ENCODE measurements at regions not wholly inside any gene's neighbourhood (a gene's known extent, or its start where the extent isn't known, plus 50 kb on each side); places are given as distances from the start of the nearest gene placed in this dataset.

DNA sequence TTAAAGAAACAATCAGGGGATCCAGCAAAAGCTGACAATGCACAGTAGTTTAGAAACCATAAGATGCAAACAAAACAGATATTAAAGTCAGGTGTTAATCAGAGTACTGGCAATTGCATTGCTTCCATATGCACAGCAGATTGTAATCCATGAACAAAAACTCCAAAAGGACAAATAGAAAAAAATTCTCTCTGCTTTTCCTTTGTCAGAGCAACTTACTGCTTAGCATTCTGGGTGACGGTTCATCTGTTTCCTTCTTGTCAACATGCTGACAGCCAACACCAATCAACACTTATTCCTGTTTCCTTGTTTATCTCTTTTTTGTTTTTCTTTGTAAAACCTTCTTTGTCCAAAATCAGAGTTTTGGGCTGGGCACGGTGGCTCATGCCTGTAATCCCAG lies 473.1 kb downstream of the XIRP2 start:
- TF ChIP-seq, protein P1, sequence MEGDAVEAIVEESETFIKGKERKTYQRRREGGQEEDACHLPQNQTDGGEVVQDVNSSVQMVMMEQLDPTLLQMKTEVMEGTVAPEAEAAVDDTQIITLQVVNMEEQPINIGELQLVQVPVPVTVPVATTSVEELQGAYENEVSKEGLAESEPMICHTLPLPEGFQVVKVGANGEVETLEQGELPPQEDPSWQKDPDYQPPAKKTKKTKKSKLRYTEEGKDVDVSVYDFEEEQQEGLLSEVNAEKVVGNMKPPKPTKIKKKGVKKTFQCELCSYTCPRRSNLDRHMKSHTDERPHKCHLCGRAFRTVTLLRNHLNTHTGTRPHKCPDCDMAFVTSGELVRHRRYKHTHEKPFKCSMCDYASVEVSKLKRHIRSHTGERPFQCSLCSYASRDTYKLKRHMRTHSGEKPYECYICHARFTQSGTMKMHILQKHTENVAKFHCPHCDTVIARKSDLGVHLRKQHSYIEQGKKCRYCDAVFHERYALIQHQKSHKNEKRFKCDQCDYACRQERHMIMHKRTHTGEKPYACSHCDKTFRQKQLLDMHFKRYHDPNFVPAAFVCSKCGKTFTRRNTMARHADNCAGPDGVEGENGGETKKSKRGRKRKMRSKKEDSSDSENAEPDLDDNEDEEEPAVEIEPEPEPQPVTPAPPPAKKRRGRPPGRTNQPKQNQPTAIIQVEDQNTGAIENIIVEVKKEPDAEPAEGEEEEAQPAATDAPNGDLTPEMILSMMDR (IDR thresholded peaks at IDR 0.05): no peak
- DNase-seq (no peak), ATAC-seq (no peak)
- no peaks in the 10 kb centered on the region for H3K9me3 ChIP-seq
- no peaks in the 10 kb centered on the region for H3K4me1 ChIP-seq
- no peak overlapping the region for H3K27ac ChIP-seq
- H3K4me3 ChIP-seq: no peak overlapping the region
- intact Hi-C loops (cut with DNase I): no loop called here
- H3K36me3 ChIP-seq: no peaks in the 10 kb centered on the region
- H3K27me3 ChIP-seq: no peaks in the 10 kb centered on the region

DNA sequence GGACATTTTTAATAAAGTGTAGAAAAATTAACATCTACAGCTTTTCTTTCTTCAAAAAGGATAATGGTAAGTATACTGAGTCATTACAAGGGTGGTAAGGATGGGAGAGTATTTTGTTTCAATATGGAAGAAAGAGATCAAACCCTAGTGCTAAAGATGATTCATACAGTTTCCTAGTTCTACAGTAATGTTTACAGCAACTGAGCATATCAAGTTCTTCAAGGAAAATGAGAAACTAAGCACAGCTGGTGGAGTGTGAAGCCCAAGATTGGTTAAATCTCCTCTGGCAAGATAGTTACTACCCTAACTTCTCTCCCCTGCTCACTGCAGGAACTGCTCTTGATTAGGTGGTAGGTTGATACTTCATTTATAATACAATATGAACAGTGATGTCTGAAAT lies 467.5 kb downstream of the XIRP2 start:
- H3K36me3 ChIP-seq: no peaks in the 10 kb centered on the region
- no peak overlapping the region for H3K4me3 ChIP-seq
- intact Hi-C loops (cut with DNase I): no loop called here
- no peak for DNase-seq
- ATAC-seq: no peak
- H3K27ac ChIP-seq: no peak overlapping the region
- no peaks in the 10 kb centered on the region for H3K27me3 ChIP-seq
- no peaks in the 10 kb centered on the region for H3K4me1 ChIP-seq
- H3K9me3 ChIP-seq: no peaks in the 10 kb centered on the region
- TF ChIP-seq, protein P1 (IDR thresholded peaks at IDR 0.05): no peak

DNA sequence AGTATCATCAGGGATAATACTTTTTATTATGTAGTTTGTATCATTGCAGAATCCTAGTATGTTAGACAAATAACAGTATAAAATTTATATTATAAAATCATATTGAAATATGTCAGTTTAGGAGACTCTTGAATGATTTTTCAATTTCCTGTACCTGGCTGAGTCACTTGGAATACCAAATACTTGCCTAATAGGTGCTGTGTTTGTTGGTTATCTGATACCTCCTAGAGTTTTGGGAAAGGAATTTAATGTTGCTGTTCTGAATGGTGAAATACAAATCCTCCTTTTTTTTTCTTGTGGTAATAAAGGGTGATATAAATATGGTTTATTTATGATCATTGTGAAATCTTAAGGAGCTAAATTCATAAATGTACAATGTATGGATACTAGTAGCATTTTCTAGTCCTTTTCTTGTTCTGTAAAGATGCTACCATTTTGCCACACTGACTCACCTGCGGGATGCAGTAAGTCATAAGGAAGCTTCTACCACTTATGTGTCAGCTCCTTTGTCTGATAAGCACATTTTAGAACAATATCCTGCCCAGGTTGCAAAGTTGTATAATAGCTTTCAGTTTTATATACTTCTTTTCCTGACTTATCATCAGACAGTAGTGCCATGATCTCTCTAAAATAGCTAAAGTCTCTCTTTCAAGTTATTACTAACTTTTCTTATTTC lies 465.5 kb downstream of the XIRP2 start:
- H3K4me3 ChIP-seq: no peak overlapping the region
- TF ChIP-seq, protein P1 (IDR thresholded peaks at IDR 0.05): no peak
- H3K36me3 ChIP-seq: no peaks in the 10 kb centered on the region
- intact Hi-C loops (cut with DNase I): no loop called here
- no peaks in the 10 kb centered on the region for H3K27me3 ChIP-seq
- H3K4me1 ChIP-seq: no peaks in the 10 kb centered on the region
- ATAC-seq (no peak), DNase-seq (no peak)
- no peaks in the 10 kb centered on the region for H3K9me3 ChIP-seq
- no peak overlapping the region for H3K27ac ChIP-seq

DNA sequence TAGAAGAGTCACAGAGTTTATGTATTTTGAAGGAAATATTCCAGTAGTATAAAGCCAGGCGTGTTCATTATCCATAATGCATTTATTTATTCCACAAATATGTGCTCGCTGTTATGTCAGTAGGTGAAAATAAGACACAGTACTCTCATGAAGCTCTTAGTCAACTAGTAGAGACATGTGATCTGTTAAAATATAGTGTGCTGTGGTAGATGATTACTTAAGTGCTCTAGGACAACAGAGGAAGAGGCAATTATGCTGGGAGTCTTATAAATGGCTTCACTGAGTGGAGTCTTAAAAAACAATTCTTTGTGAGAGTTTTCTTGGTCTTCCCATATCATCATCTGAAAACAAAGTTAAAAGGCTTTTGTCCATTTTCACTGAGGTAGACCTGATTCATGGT lies 457.3 kb downstream of the XIRP2 start:
- H3K4me3 ChIP-seq: no peak overlapping the region
- H3K4me1 ChIP-seq: no peaks in the 10 kb centered on the region
- intact Hi-C loops (cut with DNase I): no loop called here
- H3K27ac ChIP-seq: no peak overlapping the region
- DNase-seq (no peak), ATAC-seq (no peak)
- no peaks in the 10 kb centered on the region for H3K27me3 ChIP-seq
- TF ChIP-seq, protein P1 (IDR thresholded peaks at IDR 0.05): no peak
- H3K36me3 ChIP-seq: no peaks in the 10 kb centered on the region
- no peaks in the 10 kb centered on the region for H3K9me3 ChIP-seq

DNA sequence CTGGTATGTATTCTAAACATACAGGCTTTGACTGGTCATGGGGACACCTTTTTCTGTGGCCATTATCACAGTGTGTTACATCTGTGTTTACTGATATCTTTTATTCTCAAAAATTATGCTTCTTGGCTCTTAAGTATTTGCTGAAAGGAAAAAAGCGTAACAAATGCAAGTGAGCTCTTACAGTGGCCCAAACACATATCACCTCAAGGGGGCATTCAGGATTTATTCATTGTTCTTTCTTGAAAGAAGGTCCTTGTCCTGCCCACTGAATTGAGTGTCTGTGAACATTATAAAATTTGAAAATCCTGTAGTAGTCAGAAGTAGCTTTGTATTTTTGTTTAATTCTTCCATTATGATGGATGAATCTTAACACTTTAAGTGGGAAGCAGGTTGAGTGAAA lies 454.5 kb downstream of the XIRP2 start:
- Histone ChIP-seq H3K9me3 (no peaks in the 10 kb centered on the region), H3K27me3 (no peaks in the 10 kb centered on the region), H3K4me3 (no peak overlapping the region), H3K36me3 (no peaks in the 10 kb centered on the region), H3K4me1 (no peaks in the 10 kb centered on the region), H3K27ac (no peak overlapping the region)
- ATAC-seq (no peak), DNase-seq (no peak)
- intact Hi-C loops (cut with DNase I): no loop called here
- TF ChIP-seq, protein P1 (IDR thresholded peaks at IDR 0.05): no peak

DNA sequence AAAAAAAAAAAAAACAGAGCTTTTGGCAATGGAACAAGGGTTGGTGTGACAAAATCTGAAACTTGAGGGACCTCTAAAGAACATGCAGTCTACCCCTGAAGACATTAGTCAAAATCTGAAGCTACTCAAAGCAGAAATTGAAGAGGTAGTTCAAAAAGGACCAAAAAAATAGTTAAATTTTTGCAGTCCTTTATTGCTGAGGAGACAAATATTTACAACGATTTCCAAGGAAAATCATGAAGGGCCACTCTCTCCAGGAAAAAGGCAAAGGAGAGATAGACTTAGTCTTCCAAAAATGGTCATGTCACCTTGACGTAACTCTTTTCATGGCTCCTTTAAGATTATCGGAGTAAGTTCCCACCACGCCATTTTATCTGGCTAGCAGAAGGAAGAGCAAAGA lies 452.0 kb downstream of the XIRP2 start:
- ATAC-seq (no peak), DNase-seq (no peak)
- Histone ChIP-seq H3K9me3 (no peaks in the 10 kb centered on the region), H3K27me3 (no peaks in the 10 kb centered on the region), H3K4me1 (no peaks in the 10 kb centered on the region), H3K27ac (no peak overlapping the region), H3K36me3 (no peaks in the 10 kb centered on the region), H3K4me3 (no peak overlapping the region)
- intact Hi-C loops (cut with DNase I): no loop called here
- TF ChIP-seq, protein P1 (IDR thresholded peaks at IDR 0.05): no peak
